K562 (cell line): ENCODE measurements at regions not wholly inside any gene's neighbourhood (a gene's known extent, or its start where the extent isn't known, plus 50 kb on each side); places are given as distances from the start of the nearest gene placed in this dataset.
A peak's percentile ranks its signal among the peaks of the same experiment; 100 is the strongest.
"Not testable (repeated sequence)": the region's sequence is repeated elsewhere in the genome, so short reads cannot be mapped to it uniquely, and the experiment has no call there.

Source experiments
- ATAC-seq: fragments of 200-7000 bp; cut with Tn5 transposase; 3 replicates; pipeline ENCODE4 v1.9.1; 2020; ENCODE audit warnings: moderate library complexity
- BruUV-seq: library from RNA; stranded (reverse); fragments of 400-500 nt; replicated peaks from 2 replicates; lab custom pipeline; 2021; lab: Mats Ljungman, UMichigan
- CTCF ChIA-PET: fragments of 300-600 bp; formaldehyde crosslinking; extraction: SDS; loops from one replicate; lab custom pipeline; 2021; ENCODE audit warnings: low intra/inter-chr PET ratio; lab: Yijun Ruan, JAX
- POLR2A ChIA-PET: fragments of 300-600, 350-650 bp; sonication (Branson Sonifier 250); formaldehyde crosslinking; extraction: SDS; loops from one replicate; lab custom pipeline; 2021; ENCODE audit warnings: antibody characterized with exemption, inconsistent platforms; lab: Yijun Ruan, JAX
- DNase-seq, 4 experiments: peaks; one replicate each; pipeline versions ENCODE4 v3.0.0 to v3.0.0-alpha.2; 2011 to 2018; ENCODE audit warnings: low spot score in 3 of 4, mixed read lengths in 3 of 4; ENCODE audit errors: extremely low read depth in 1 of 4
- FAIRE-seq: peaks from 2 replicates; lab custom pipeline; 2011; peaks lifted over from hg19 to GRCh38; lab: Jason Lieb, UNC
- H2AFZ ChIP-seq: 2 replicates; pipeline ENCODE4 v1.6.0; 2011; ENCODE audit warnings: low read depth, low read length, control low read depth, inconsistent platforms
- H3K27ac ChIP-seq: fragments of 200-600 bp; 3 replicates; pipeline ENCODE4 v1.8.0; 2011; ENCODE audit warnings: low read depth, mild to moderate bottlenecking, control low read depth, inconsistent platforms, low read length, moderate library complexity, mixed read lengths; ENCODE audit errors: extremely low read depth
- H3K27me3 ChIP-seq, 2 experiments: fragments of 300-600 bp in 1 of 2; 2 replicates in 1 of 2; 3 replicates in 1 of 2; pipeline versions ENCODE4 v1.6.0 to v1.8.0; 2011; ENCODE audit warnings: inconsistent platforms in 2 of 2, low read length in 2 of 2, mild to moderate bottlenecking in 1 of 2, mixed read lengths in 1 of 2, moderate library complexity in 1 of 2; ENCODE audit not compliant: control insufficient read depth in 2 of 2, insufficient read depth in 2 of 2
- H3K36me3 ChIP-seq: fragments of 300-600 bp; 3 replicates; pipeline ENCODE4 v1.8.0; 2011; ENCODE audit warnings: mild to moderate bottlenecking, low read length, inconsistent platforms; ENCODE audit not compliant: control insufficient read depth, insufficient read depth
- H3K4me1 ChIP-seq, 2 experiments: fragments of 200-600 bp in 1 of 2; replicated peaks in 1 of 2; 2 replicates in 1 of 2; 3 replicates in 1 of 2; pipeline versions ENCODE4 v1.5.1 to v1.8.0; 2011; ENCODE audit warnings: inconsistent platforms in 2 of 2, low read length in 2 of 2, mild to moderate bottlenecking in 1 of 2, mixed read lengths in 1 of 2, moderate library complexity in 1 of 2; ENCODE audit not compliant: control insufficient read depth in 2 of 2, insufficient read depth in 2 of 2
- H3K4me2 ChIP-seq: 2 replicates; pipeline ENCODE4 v1.6.1; 2011; ENCODE audit warnings: low read length, control low read depth, inconsistent platforms, mixed read lengths; ENCODE audit not compliant: insufficient read depth
- H3K4me3 ChIP-seq: fragments of 200-600 bp; sonication (generic), shearing (Covaris generic); 2 replicates; pipeline ENCODE4 v1.5.1; 2016; ENCODE audit warnings: control low read depth, inconsistent platforms
- H3K79me2 ChIP-seq: fragments of 200-600 bp; 3 replicates; pipeline ENCODE4 v1.8.0; 2011; ENCODE audit warnings: low read length, inconsistent platforms; ENCODE audit not compliant: control insufficient read depth, insufficient read depth
- H3K9ac ChIP-seq, 2 experiments: 2 replicates each; pipeline versions ENCODE4 v1.6.0 to v1.6.1; 2011; ENCODE audit warnings: low read depth in 2 of 2, low read length in 2 of 2, control low read depth in 1 of 2, inconsistent platforms in 1 of 2, mild to moderate bottlenecking in 1 of 2, mixed read lengths in 1 of 2; ENCODE audit not compliant: insufficient read depth in 1 of 2
- H3K9me1 ChIP-seq: one replicate; pipeline ENCODE4 v1.6.0; 2011; ENCODE audit warnings: inconsistent platforms, mild to moderate bottlenecking, low read length, moderate library complexity; ENCODE audit not compliant: control insufficient read depth, insufficient read depth
- H3K9me3 ChIP-seq: replicated peaks from 2 replicates; pipeline ENCODE4 v1.5.1; 2011; ENCODE audit warnings: low read depth, low read length, inconsistent platforms; ENCODE audit not compliant: control insufficient read depth, insufficient read depth
- H4K20me1 ChIP-seq: replicated peaks from 2 replicates; pipeline ENCODE4 v1.6.1; 2011; ENCODE audit warnings: low read length, inconsistent platforms, mixed read lengths; ENCODE audit not compliant: control insufficient read depth, insufficient read depth
- ATF1 ChIP-seq, 2 experiments: fragments of 450-650 bp in 1 of 2; IDR thresholded peaks; 2 replicates each; pipeline ENCODE4 v1.6.1; 2016; ENCODE audit warnings: missing compliant biosample characterization in 1 of 2, missing genetic modification characterization in 1 of 2
- C11orf30 ChIP-seq: fragments of 450-650 bp; IDR thresholded peaks from 2 replicates; pipeline ENCODE4 v1.6.1; 2016; ENCODE audit warnings: low read depth, mild to moderate bottlenecking
- CBFA2T3 ChIP-seq: fragments of 450-650 bp; IDR thresholded peaks from 2 replicates; pipeline ENCODE4 v1.6.1; 2017
- EHMT2 ChIP-seq: fragments of 450-650 bp; IDR thresholded peaks from 2 replicates; pipeline ENCODE4 v1.6.1; 2018; ENCODE audit warnings: antibody characterized with exemption
- MLLT1 ChIP-seq, 2 experiments: fragments of 450-650 bp; IDR thresholded peaks; 2 replicates each; pipeline ENCODE4 v1.6.1; 2016
- NFE2 ChIP-seq: IDR thresholded peaks from 2 replicates; pipeline ENCODE4 v1.6.1; 2014; ENCODE audit warnings: antibody characterized with exemption, low read depth
- RCOR1 ChIP-seq, 2 experiments: IDR thresholded peaks; 2 replicates each; pipeline ENCODE4 v1.6.1; 2012; ENCODE audit warnings: low read depth in 2 of 2, low read length in 2 of 2, borderline replicate concordance in 1 of 2, improper control_type of control experiment in 1 of 2
- SMAD4 ChIP-seq: fragments of 250-450 bp; sonication (Bioruptor Pico); conservative IDR thresholded peaks from 2 replicates; pipeline ENCODE4 v1.8.0; 2021; ENCODE audit warnings: inconsistent platforms, mild to moderate bottlenecking, moderate library complexity
- ZBTB17 ChIP-seq: fragments of 450-650 bp; formaldehyde crosslinking; IDR thresholded peaks from 2 replicates; pipeline ENCODE4 v1.4.0; 2020; ENCODE audit warnings: mild to moderate bottlenecking
- ZMIZ1 ChIP-seq, 2 experiments: fragments of 150-350 bp in 1 of 2; IDR thresholded peaks; 2 replicates each; pipeline ENCODE4 v1.6.1; 2012 to 2016; ENCODE audit warnings: low read depth in 2 of 2, low read length in 2 of 2, mild to moderate bottlenecking in 1 of 2, moderate library complexity in 1 of 2
- WGBS: fragments of 100-300 bp; shearing (Covaris generic); methylation state at CpG from one replicate; pipeline ENCODE4 v1.1.6; 2016; ENCODE audit warnings: low coverage, mixed read lengths; ENCODE audit not compliant: insufficient coverage; ENCODE audit errors: missing lambda C conversion rate; 5-methylcytosine and 5-hydroxymethylcytosine counted together
- in situ Hi-C: fragments of 300-500 bp; cut with MboI; formaldehyde crosslinking; loops from 4 replicates; pipeline ENCODE4 v1.15.0; 2018; ENCODE audit warnings: inconsistent platforms, mixed read lengths
- intact Hi-C: fragments of 100-400 bp; cut with micrococcal nuclease; formaldehyde crosslinking; loops from 2 replicates; pipeline ENCODE4 v1.14.2; 2022

GRCh38 chr11:71767016-71767415, 66.0 kb upstream of the DEFB108B start:
- H3K4me3 ChIP-seq, H3K36me3 ChIP-seq, in situ Hi-C loops, H3K4me2 ChIP-seq, DNase-seq, CTCF ChIA-PET, FAIRE-seq, H3K79me2 ChIP-seq, BruUV-seq, H3K27ac ChIP-seq, H3K9me3 ChIP-seq, POLR2A ChIA-PET, ATAC-seq, H3K9ac ChIP-seq, H3K9me1 ChIP-seq, H2AFZ ChIP-seq, intact Hi-C loops, H3K4me1 ChIP-seq, H3K27me3 ChIP-seq, H4K20me1 ChIP-seq: not testable (repeated sequence)
- WGBS, result 20% methylated on average over 1 of the region's 5 CpGs

- H4K20me1 ChIP-seq; H3K79me2 ChIP-seq; in situ Hi-C loops; H3K27me3 ChIP-seq; CTCF ChIA-PET; BruUV-seq; H3K4me1 ChIP-seq; H3K4me3 ChIP-seq; H3K9me1 ChIP-seq; H3K9me3 ChIP-seq; H3K36me3 ChIP-seq; intact Hi-C loops; POLR2A ChIA-PET; ATAC-seq; H3K9ac ChIP-seq; TF ChIP-seq ATF1 (CRISPR knock-in tag; IDR thresholded peaks at IDR 0.05): not testable (repeated sequence)
- H3K4me2 ChIP-seq, result peak overlapping the region; percentile 74
- H2AFZ ChIP-seq, result peak overlapping the region; percentile 88
- H3K27ac ChIP-seq, result peak overlapping the region; percentile 60; the same call in 1 of the 3 replicates
- WGBS, result 16% methylated on average over 11 of the region's 12 CpGs
- FAIRE-seq (peak; percentile 77), DNase-seq (peak; percentile 7 to 86 (median 18))
- TF ChIP-seq ZMIZ1 (IDR thresholded peaks at IDR 0.05; ENCODE audit: low read depth in 2 of 2, low read length in 2 of 2) (0 out of 4 replicates have a peak, but pooled peaks of 1 of the 2 experiments have one; percentile 31), ATF1 (tag; IDR thresholded peaks at IDR 0.05) (0 out of 2 replicates have a peak, but pooled peaks have one; percentile 30), ZBTB17 (CRISPR knock-in tag) (peak; percentile 97), MLLT1 (IDR thresholded peaks at IDR 0.05) (peak in 1 of 2 experiments; percentile 99; a peak in 2 of 4 replicates), RCOR1 (IDR thresholded peaks at IDR 0.05; ENCODE audit: borderline replicate concordance in 1 of 2, low read depth in 2 of 2, low read length in 2 of 2) (peak in 1 of 2 experiments; percentile 47; a peak in 1 of 4 replicates), SMAD4 (CRISPR knock-in tag) (peak; percentile 39; the same call in 1 of the 2 replicates), CBFA2T3 (peak; percentile 47; the same call in 1 of the 2 replicates), C11orf30 (peak; percentile 99), NFE2 (peak; percentile 89), EHMT2 (peak; percentile 85; the same call in 1 of the 2 replicates)
These were observed 60.8 kb upstream of the DEFB108B start for GRCh38 chr11:71772193-71772592.
